PC-9 (cell line): ENCODE measurements at regions not wholly inside any gene's neighbourhood (a gene's known extent, or its start where the extent isn't known, plus 50 kb on each side); places are given as distances from the start of the nearest gene placed in this dataset.

Source experiments
- BruUV-seq: library from RNA; stranded (reverse); fragments of 400-500 nt; replicated peaks from 2 replicates; lab custom pipeline; 2021; lab: Mats Ljungman, UMichigan
- CTCF ChIA-PET: fragments of 300-600 bp; sonication (Branson Sonifier 250); formaldehyde crosslinking; loops from one replicate; lab custom pipeline; 2022; ENCODE audit warnings: antibody characterized with exemption; lab: Charles Lee
- POLR2A ChIA-PET: fragments of 300-600 bp; sonication (Branson Sonifier 250); formaldehyde crosslinking; loops from one replicate; lab custom pipeline; 2022; ENCODE audit warnings: antibody characterized with exemption; ENCODE audit not compliant: unreplicated experiment; lab: Charles Lee
- DNase-seq, 2 experiments: peaks; one replicate each; pipeline versions ENCODE4 v3.0.0 to v3.0.0-alpha.2; 2015 to 2022; ENCODE audit warnings: mixed read lengths in 1 of 2
- H2AFZ ChIP-seq: fragments of 200-600 bp; sonication (generic); 2 replicates; pipeline ENCODE4 v1.8.1; 2017; ENCODE audit warnings: antibody characterized with exemption
- H3F3A ChIP-seq: fragments of 200-600 bp; sonication (generic); 2 replicates; pipeline ENCODE4 v1.8.1; 2017; ENCODE audit warnings: antibody characterized with exemption, mild to moderate bottlenecking, low read depth; ENCODE audit not compliant: insufficient read depth
- H3K27ac ChIP-seq: fragments of 200-600 bp; sonication (generic); 2 replicates; pipeline ENCODE4 v1.6.1; 2016; ENCODE audit warnings: mixed run types
- H3K27me3 ChIP-seq: fragments of 200-600 bp; sonication (generic); 2 replicates; pipeline ENCODE4 v1.6.1; 2016; ENCODE audit warnings: low read depth, mixed run types; ENCODE audit not compliant: insufficient read depth
- H3K36me3 ChIP-seq: fragments of 200-600 bp; sonication (generic); 2 replicates; pipeline ENCODE4 v1.6.1; 2016; ENCODE audit warnings: low read depth, mixed run types
- H3K4me1 ChIP-seq: fragments of 200-600 bp; sonication (generic); replicated peaks from 2 replicates; pipeline ENCODE4 v1.6.1; 2016; ENCODE audit warnings: mixed run types; ENCODE audit not compliant: insufficient read depth
- H3K4me2 ChIP-seq: fragments of 200-600 bp; sonication (generic); 2 replicates; pipeline ENCODE4 v1.6.1; 2017; ENCODE audit warnings: mixed run types
- H3K4me3 ChIP-seq: fragments of 200-600 bp; sonication (generic); 2 replicates; pipeline ENCODE4 v1.6.1; 2016; ENCODE audit warnings: mixed run types
- H3K79me2 ChIP-seq: fragments of 200-600 bp; sonication (generic); 2 replicates; pipeline ENCODE4 v1.6.1; 2017; ENCODE audit warnings: low read depth, mixed run types
- H3K9me2 ChIP-seq: fragments of 200-600 bp; sonication (generic); 2 replicates; pipeline ENCODE4 v1.8.1; 2017; ENCODE audit warnings: mild to moderate bottlenecking; ENCODE audit not compliant: insufficient read depth
- H3K9me3 ChIP-seq: fragments of 200-600 bp; sonication (generic); 2 replicates; pipeline ENCODE4 v1.8.1; 2016; ENCODE audit warnings: low read depth; ENCODE audit not compliant: insufficient read depth
- H4K20me1 ChIP-seq: fragments of 200-600 bp; sonication (generic); 2 replicates; pipeline ENCODE4 v1.8.1; 2017; ENCODE audit not compliant: insufficient read depth
- CTCF ChIP-seq: fragments of 200-600 bp; sonication (generic); conservative IDR thresholded peaks from 2 replicates; pipeline ENCODE4 v1.6.1; 2017; ENCODE audit warnings: mixed run types, antibody characterized with exemption, mild to moderate bottlenecking, moderate library complexity
- EZH2 ChIP-seq: fragments of 200-600 bp; sonication (generic); IDR thresholded peaks from 2 replicates; pipeline ENCODE4 v1.8.0; 2017; ENCODE audit warnings: antibody characterized with exemption, low read depth
- intact Hi-C: fragments of 100-400 bp; cut with micrococcal nuclease; formaldehyde crosslinking; loops from one replicate; pipeline ENCODE4 v1.10.0; 2022; ENCODE audit not compliant: unreplicated experiment

DNA sequence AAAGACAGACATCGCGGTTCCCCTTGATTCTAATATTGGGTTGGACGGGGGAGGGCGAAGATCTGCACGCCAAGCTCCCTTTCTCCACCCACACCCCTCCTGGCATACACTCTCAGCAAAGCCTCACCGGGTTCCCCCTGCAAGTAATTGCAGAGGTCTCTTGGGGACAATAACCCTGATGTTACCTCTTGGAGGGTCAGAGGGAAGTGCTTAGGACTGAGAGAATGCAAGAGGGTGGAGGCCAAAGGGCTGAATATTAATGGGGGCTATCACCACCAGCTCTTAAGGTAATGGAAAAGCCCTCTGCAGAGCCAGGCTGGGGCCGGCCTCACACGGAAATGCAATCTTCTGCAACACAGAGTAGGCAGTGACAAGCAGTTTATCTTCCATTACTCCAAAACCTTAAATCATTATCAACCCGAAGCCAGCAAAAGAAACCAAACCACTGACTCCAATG lies 344.1 kb upstream of the GATB start:
- Histone ChIP-seq H3F3A (0 out of 2 replicates have a peak, but pooled peaks cover 4% of the 10 kb centered on the region), H3K4me3 (no peak overlapping the region), H3K9me3 (no peaks in the 10 kb centered on the region), H3K4me1 (peaks cover 36% of the 10 kb centered on the region), H3K9me2 (no peaks in the 10 kb centered on the region), H3K36me3 (no peaks in the 10 kb centered on the region), H3K27me3 (no peaks in the 10 kb centered on the region), H3K79me2 (no peaks in the 10 kb centered on the region), H2AFZ (no peak overlapping the region), H3K27ac (no peak overlapping the region), H4K20me1 (no peaks in the 10 kb centered on the region), H3K4me2 (no peak overlapping the region)
- TF ChIP-seq EZH2 (no peak), CTCF (no peak)
- CTCF ChIA-PET, result no interaction called here
- DNase-seq, result no peak
- POLR2A ChIA-PET, result no interaction called here
- BruUV-seq, result no TSS peak
- intact Hi-C loops, result no loop called here

GRCh38 chr4:152104356-152104755 lies 343.5 kb upstream of the GATB start:
- no peaks in the 10 kb centered on the region for H4K20me1 ChIP-seq
- H3K27me3 ChIP-seq, result no peaks in the 10 kb centered on the region
- intact Hi-C loops, result no loop called here
- H3K36me3 ChIP-seq, result no peaks in the 10 kb centered on the region
- H3K4me2 ChIP-seq, result no peak overlapping the region
- H3K79me2 ChIP-seq, result no peaks in the 10 kb centered on the region
- DNase-seq, result no peak
- peaks cover 36% of the 10 kb centered on the region for H3K4me1 ChIP-seq
- H3K9me2 ChIP-seq, result no peaks in the 10 kb centered on the region
- POLR2A ChIA-PET, result no interaction called here
- no peak overlapping the region for H2AFZ ChIP-seq
- CTCF ChIA-PET, result no interaction called here
- no peak for TF ChIP-seq EZH2
- TF ChIP-seq CTCF, result no peak
- no peak overlapping the region for H3K27ac ChIP-seq
- 0 out of 2 replicates have a peak, but pooled peaks cover 4% of the 10 kb centered on the region for H3F3A ChIP-seq
- H3K9me3 ChIP-seq, result no peaks in the 10 kb centered on the region
- no TSS peak for BruUV-seq
- H3K4me3 ChIP-seq, result no peak overlapping the region

GRCh38 chr4:152103181-152103901 lies 342.5 kb upstream of the GATB start:
- no peaks in the 10 kb centered on the region for H3K9me3 ChIP-seq
- no peak overlapping the region for H3K4me2 ChIP-seq
- no peaks in the 10 kb centered on the region for H3K36me3 ChIP-seq
- H3K4me3 ChIP-seq, result no peak overlapping the region
- peaks cover 36% of the 10 kb centered on the region for H3K4me1 ChIP-seq
- BruUV-seq, result no TSS peak
- no peaks in the 10 kb centered on the region for H3K79me2 ChIP-seq
- intact Hi-C loops, result no loop called here
- H3K27me3 ChIP-seq, result no peaks in the 10 kb centered on the region
- POLR2A ChIA-PET, result no interaction called here
- DNase-seq, result no peak
- CTCF ChIA-PET, result no interaction called here
- H4K20me1 ChIP-seq, result no peaks in the 10 kb centered on the region
- no peaks in the 10 kb centered on the region for H3K9me2 ChIP-seq
- H3K27ac ChIP-seq, result no peak overlapping the region
- H2AFZ ChIP-seq, result no peak overlapping the region
- TF ChIP-seq CTCF (no peak), EZH2 (no peak)
- 0 out of 2 replicates have a peak, but pooled peaks cover 4% of the 10 kb centered on the region for H3F3A ChIP-seq
